CD4-positive, alpha-beta T cell (primary cell): ENCODE measurements at regions not wholly inside any gene's neighbourhood (a gene's known extent, or its start where the extent isn't known, plus 50 kb on each side); places are given as distances from the start of the nearest gene placed in this dataset.

ENCODE experiments used
- ATAC-seq: fragments of 200-7000 bp; cut with Tn5 transposase; one replicate; pipeline ENCODE4 v1.10.0; 2022; ENCODE audit warnings: mild to moderate bottlenecking; ENCODE audit not compliant: poor library complexity
- CTCF ChIA-PET: fragments of 350-600 bp; sonication (Branson Sonifier 250); formaldehyde crosslinking; loops from one replicate; lab custom pipeline; 2021; ENCODE audit warnings: antibody characterized with exemption, inconsistent platforms; lab: Charles Lee
- POLR2A ChIA-PET: fragments of 350-600 bp; sonication (Branson Sonifier 250); formaldehyde crosslinking; loops from one replicate; lab custom pipeline; 2021; ENCODE audit warnings: antibody characterized with exemption, inconsistent platforms; lab: Charles Lee
- DNase-seq, 14 experiments: peaks; one replicate each; pipeline ENCODE4 v3.0.0-alpha.2; 2013 to 2020; ENCODE audit warnings: mixed read lengths in 2 of 14
- H3K27ac ChIP-seq, 2 donors: one replicate each; pipeline versions ENCODE4 v1.5.1 to v1.7.0; 2013; ENCODE audit warnings: low read length in 2 of 2, low read depth in 1 of 2, mild to moderate bottlenecking in 1 of 2
- H3K27me3 ChIP-seq, 2 experiments: 1 replicate in 1 of 2; 2 replicates in 1 of 2; pipeline versions ENCODE4 v1.6.1 to v1.7.0; 2013; ENCODE audit warnings: low read length in 2 of 2, control low read depth in 1 of 2, mild to moderate bottlenecking in 1 of 2, moderate library complexity in 1 of 2; ENCODE audit not compliant: insufficient read depth in 2 of 2, control insufficient read depth in 1 of 2
- H3K36me3 ChIP-seq: one replicate; pipeline ENCODE4 v1.6.1; 2013; ENCODE audit warnings: low read length, control low read depth; ENCODE audit not compliant: insufficient read depth
- H3K4me1 ChIP-seq: one replicate; pipeline ENCODE4 v1.6.1; 2013; ENCODE audit warnings: low read length, control low read depth; ENCODE audit not compliant: insufficient read depth
- H3K4me3 ChIP-seq: one replicate; pipeline ENCODE4 v1.5.1; 2013; ENCODE audit warnings: mild to moderate bottlenecking, low read length, moderate library complexity
- H3K9me3 ChIP-seq, 2 experiments: 1 replicate in 1 of 2; 2 replicates in 1 of 2; pipeline versions ENCODE4 v1.6.1 to v1.7.0; 2013; ENCODE audit warnings: low read length in 2 of 2, mild to moderate bottlenecking in 2 of 2, control low read depth in 1 of 2, moderate library complexity in 1 of 2; ENCODE audit not compliant: control insufficient read depth in 1 of 2, insufficient read depth in 1 of 2
- H3K27ac Mint-ChIP-seq: one replicate; pipeline ENCODE4 v1.8.0; 2020; ENCODE audit warnings: mixed read lengths
- H3K27me3 Mint-ChIP-seq: one replicate; pipeline ENCODE4 v1.8.0; 2021; ENCODE audit warnings: mixed read lengths
- H3K36me3 Mint-ChIP-seq: one replicate; pipeline ENCODE4 v1.8.0; 2021; ENCODE audit warnings: low read depth, mixed read lengths
- H3K4me1 Mint-ChIP-seq: one replicate; pipeline ENCODE4 v1.8.0; 2021; ENCODE audit warnings: low read depth, mixed read lengths
- H3K4me3 Mint-ChIP-seq: one replicate; pipeline ENCODE4 v1.8.0; 2020; ENCODE audit warnings: mild to moderate bottlenecking, mixed read lengths
- H3K9me3 Mint-ChIP-seq: one replicate; pipeline ENCODE4 v1.8.0; 2020; ENCODE audit warnings: mixed read lengths
- intact Hi-C, 2 experiments: fragments of 100-400 bp; cut with DNase I in 1 of 2; cut with micrococcal nuclease in 1 of 2; formaldehyde crosslinking; loops; one replicate each; pipeline versions ENCODE4 v1.15.1 to v1.9.0; 2023 to 2025; cut with DNase I, micrococcal nuclease
- TF ChIP-seq, protein P1 (sequence below): fragments of 200-600 bp; IDR thresholded peaks from one replicate; pipeline ENCODE4 v1.8.0; 2022; ENCODE audit warnings: antibody characterized with exemption, mild to moderate bottlenecking

DNA sequence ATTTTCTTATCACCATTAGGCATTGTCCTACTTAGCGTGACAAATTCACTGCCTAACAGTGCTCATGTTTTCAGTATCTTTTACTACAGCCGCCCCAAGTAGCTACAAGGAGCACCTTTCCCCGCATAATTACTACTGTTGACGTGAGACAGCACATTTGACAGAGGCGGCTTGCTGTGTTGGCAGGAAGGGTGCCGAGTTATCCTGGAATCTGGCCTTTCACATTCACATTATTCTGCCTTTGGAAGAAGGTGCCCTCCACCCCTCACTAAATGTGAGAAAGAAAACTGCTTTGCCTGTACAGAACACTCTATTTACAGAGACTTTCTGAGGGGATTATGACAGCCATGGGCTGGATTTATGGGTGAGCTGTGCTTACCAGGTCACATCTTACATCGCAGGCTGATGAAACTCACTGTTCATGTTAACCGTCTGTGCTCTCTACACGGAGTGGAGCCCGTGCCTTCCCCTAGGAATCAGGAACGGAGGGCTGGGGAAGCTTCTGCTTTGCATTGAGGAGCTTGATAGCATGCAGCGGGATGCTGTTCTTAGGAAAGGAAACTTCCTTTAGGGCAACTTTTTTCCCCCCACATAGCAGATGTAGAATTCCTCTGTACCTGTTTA lies 148.0 kb upstream of the ZRANB2 start:
- Histone ChIP-seq H3K36me3 (no peaks in the 10 kb centered on the region), H3K4me3 (no peak overlapping the region), H3K4me1 (no peaks in the 10 kb centered on the region), H3K9me3 (no peaks in the 10 kb centered on the region), H3K27me3 (no peaks in the 10 kb centered on the region), H3K27ac (no peak overlapping the region)
- TF ChIP-seq, protein P1, sequence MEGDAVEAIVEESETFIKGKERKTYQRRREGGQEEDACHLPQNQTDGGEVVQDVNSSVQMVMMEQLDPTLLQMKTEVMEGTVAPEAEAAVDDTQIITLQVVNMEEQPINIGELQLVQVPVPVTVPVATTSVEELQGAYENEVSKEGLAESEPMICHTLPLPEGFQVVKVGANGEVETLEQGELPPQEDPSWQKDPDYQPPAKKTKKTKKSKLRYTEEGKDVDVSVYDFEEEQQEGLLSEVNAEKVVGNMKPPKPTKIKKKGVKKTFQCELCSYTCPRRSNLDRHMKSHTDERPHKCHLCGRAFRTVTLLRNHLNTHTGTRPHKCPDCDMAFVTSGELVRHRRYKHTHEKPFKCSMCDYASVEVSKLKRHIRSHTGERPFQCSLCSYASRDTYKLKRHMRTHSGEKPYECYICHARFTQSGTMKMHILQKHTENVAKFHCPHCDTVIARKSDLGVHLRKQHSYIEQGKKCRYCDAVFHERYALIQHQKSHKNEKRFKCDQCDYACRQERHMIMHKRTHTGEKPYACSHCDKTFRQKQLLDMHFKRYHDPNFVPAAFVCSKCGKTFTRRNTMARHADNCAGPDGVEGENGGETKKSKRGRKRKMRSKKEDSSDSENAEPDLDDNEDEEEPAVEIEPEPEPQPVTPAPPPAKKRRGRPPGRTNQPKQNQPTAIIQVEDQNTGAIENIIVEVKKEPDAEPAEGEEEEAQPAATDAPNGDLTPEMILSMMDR = no peak
- ATAC-seq = no peak
- Mint-ChIP-seq H3K36me3 (no peaks in the 10 kb centered on the region), H3K4me3 (no peak overlapping the region), H3K9me3 (peaks cover 2% of the 10 kb centered on the region), H3K27me3 (no peaks in the 10 kb centered on the region), H3K27ac (no peak overlapping the region), H3K4me1 (no peaks in the 10 kb centered on the region)
- intact Hi-C loops = no loop called here
- no peak for DNase-seq
- ChIA-PET POLR2A (no interaction called here), CTCF (no interaction called here)

GRCh38 chr1:71228241-71228640 lies 147.4 kb upstream of the ZRANB2 start:
- no peak overlapping the region for H3K4me3 Mint-ChIP-seq
- POLR2A ChIA-PET = no interaction called here
- H3K36me3 Mint-ChIP-seq = no peaks in the 10 kb centered on the region
- Histone ChIP-seq H3K4me3 (no peak overlapping the region), H3K27me3 (no peaks in the 10 kb centered on the region), H3K27ac (no peak overlapping the region), H3K4me1 (no peaks in the 10 kb centered on the region), H3K36me3 (no peaks in the 10 kb centered on the region), H3K9me3 (no peaks in the 10 kb centered on the region)
- TF ChIP-seq, protein P1 = no peak
- peaks cover 2% of the 10 kb centered on the region for H3K9me3 Mint-ChIP-seq
- no peaks in the 10 kb centered on the region for H3K27me3 Mint-ChIP-seq
- CTCF ChIA-PET = no interaction called here
- H3K4me1 Mint-ChIP-seq = no peaks in the 10 kb centered on the region
- no peak overlapping the region for H3K27ac Mint-ChIP-seq
- ATAC-seq (no peak), DNase-seq (no peak)
- intact Hi-C loops = no loop called here

DNA sequence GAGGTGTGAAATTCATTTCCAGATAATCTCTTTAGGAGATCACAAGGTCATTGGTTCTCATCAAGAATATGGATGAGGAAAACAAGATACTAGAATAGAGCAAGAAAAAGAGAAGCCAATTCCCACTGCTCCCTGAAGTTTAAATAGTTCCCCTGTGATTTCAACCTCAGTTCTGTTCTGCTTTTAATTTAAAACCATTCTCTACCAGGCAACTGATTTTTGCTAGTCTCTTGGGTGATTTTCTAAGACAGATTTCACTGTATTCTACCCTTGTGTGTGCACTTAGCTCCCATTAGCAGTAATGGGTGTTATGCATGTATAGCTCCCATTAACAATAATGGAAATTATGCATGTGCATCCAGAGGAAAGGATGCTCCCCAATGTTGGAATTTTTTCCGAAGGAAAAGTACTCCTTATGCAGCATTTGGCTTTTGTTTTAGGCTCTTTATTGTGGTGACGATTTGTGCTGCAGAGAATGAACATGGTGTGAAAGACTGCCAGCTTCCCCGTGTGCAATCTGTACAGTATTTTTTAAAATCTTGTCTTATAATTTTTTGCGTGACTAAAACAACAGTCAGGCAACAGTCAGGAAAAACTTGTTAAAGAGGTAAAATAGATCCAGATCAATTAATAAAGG lies 144.0 kb upstream of the ZRANB2 start:
- intact Hi-C loops = no loop called here
- ATAC-seq (no peak), DNase-seq (no peak)
- TF ChIP-seq, protein P1 = no peak
- Histone ChIP-seq H3K27me3 (no peaks in the 10 kb centered on the region), H3K4me1 (no peaks in the 10 kb centered on the region), H3K9me3 (no peaks in the 10 kb centered on the region), H3K36me3 (no peaks in the 10 kb centered on the region), H3K4me3 (no peak overlapping the region), H3K27ac (no peak overlapping the region)
- Mint-ChIP-seq H3K36me3 (no peaks in the 10 kb centered on the region), H3K4me3 (no peak overlapping the region), H3K4me1 (no peaks in the 10 kb centered on the region), H3K27me3 (no peaks in the 10 kb centered on the region), H3K27ac (no peak overlapping the region), H3K9me3 (peaks cover 6% of the 10 kb centered on the region)
- ChIA-PET POLR2A (no interaction called here), CTCF (no interaction called here)
